ENCODE measurements at regions not wholly inside any gene's neighbourhood (a gene's known extent, or its start where the extent isn't known, plus 50 kb on each side); places are given as distances from the start of the nearest gene placed in this dataset.

DNA sequence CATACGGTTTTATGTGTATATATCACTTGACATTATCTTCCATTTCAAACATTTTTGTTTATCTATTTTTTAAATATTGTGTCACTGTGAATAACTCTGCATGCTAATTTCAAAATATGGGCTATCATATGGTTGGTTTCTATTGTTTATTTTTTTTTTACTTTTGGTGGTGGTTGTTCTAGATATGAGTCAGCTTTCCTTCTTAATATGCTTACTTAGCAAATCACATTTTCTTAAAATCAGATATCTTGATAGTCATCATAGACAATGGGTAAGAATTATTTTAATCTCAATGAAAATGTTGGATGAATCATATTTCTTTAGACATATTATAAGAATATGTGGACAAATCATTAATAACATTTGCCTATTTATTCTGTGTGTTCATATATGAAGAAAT, 881.5 kb downstream of the BRINP3 start:
- H3K27ac Mint-ChIP-seq = no peak overlapping the region
- Histone ChIP-seq H3K4me1 (ENCODE audit: insufficient read depth, low read length) (no peaks in the 10 kb centered on the region), H3K9me3 (ENCODE audit: control insufficient read depth in 1 of 2, insufficient read depth in 1 of 2, low read length in 2 of 2) (peaks cover 0 to 10% of the 10 kb centered on the region in 2 experiments), H3K27me3 (ENCODE audit: control insufficient read depth in 1 of 2, insufficient read depth in 2 of 2, low read length in 2 of 2) (no peaks in the 10 kb centered on the region), H3K4me3 (ENCODE audit: low read length) (no peak overlapping the region), H3K27ac (ENCODE audit: low read depth in 1 of 2, low read length in 2 of 2) (no peak overlapping the region), H3K36me3 (ENCODE audit: insufficient read depth, low read length) (no peaks in the 10 kb centered on the region)
- H3K9me3 Mint-ChIP-seq = peaks cover 2% of the 10 kb centered on the region
- ATAC-seq (ENCODE audit: poor library complexity) (no peak), DNase-seq (no peak)
- H3K4me1 Mint-ChIP-seq (ENCODE audit: low read depth) = no peaks in the 10 kb centered on the region
- ChIA-PET POLR2A (no interaction called here), CTCF (no interaction called here)
- H3K4me3 Mint-ChIP-seq = no peak overlapping the region
- H3K36me3 Mint-ChIP-seq (ENCODE audit: low read depth) = no peaks in the 10 kb centered on the region
- intact Hi-C loops (cut with DNase I, micrococcal nuclease) = no loop called here
- TF ChIP-seq, protein P1, sequence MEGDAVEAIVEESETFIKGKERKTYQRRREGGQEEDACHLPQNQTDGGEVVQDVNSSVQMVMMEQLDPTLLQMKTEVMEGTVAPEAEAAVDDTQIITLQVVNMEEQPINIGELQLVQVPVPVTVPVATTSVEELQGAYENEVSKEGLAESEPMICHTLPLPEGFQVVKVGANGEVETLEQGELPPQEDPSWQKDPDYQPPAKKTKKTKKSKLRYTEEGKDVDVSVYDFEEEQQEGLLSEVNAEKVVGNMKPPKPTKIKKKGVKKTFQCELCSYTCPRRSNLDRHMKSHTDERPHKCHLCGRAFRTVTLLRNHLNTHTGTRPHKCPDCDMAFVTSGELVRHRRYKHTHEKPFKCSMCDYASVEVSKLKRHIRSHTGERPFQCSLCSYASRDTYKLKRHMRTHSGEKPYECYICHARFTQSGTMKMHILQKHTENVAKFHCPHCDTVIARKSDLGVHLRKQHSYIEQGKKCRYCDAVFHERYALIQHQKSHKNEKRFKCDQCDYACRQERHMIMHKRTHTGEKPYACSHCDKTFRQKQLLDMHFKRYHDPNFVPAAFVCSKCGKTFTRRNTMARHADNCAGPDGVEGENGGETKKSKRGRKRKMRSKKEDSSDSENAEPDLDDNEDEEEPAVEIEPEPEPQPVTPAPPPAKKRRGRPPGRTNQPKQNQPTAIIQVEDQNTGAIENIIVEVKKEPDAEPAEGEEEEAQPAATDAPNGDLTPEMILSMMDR (IDR thresholded peaks at IDR 0.05) = no peak
- H3K27me3 Mint-ChIP-seq = no peaks in the 10 kb centered on the region

DNA sequence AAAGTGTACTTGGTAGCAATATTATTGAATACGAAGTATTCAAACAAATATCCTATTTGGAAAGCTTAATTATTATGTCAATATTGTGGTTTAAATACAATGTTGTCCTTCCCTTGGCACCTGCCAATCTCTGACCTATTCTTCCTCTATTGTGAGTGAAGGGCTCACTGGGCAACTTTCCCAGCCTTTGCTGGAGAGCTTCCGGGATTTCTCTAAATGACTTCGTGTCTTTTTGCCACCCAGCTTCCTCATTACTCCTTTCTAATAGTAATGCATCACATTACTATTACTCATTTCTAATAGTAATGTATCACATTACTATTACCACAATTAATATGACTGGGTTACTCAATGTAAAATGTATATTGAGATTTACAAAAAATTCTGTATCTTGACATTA, 880.6 kb downstream of the BRINP3 start:
- Histone ChIP-seq H3K27ac (ENCODE audit: low read depth in 1 of 2, low read length in 2 of 2) (no peak overlapping the region), H3K4me3 (ENCODE audit: low read length) (no peak overlapping the region), H3K27me3 (ENCODE audit: control insufficient read depth in 1 of 2, insufficient read depth in 2 of 2, low read length in 2 of 2) (no peaks in the 10 kb centered on the region), H3K4me1 (ENCODE audit: insufficient read depth, low read length) (no peaks in the 10 kb centered on the region), H3K9me3 (ENCODE audit: control insufficient read depth in 1 of 2, insufficient read depth in 1 of 2, low read length in 2 of 2) (peaks cover 0 to 11% of the 10 kb centered on the region in 2 experiments), H3K36me3 (ENCODE audit: insufficient read depth, low read length) (no peaks in the 10 kb centered on the region)
- intact Hi-C loops (cut with DNase I, micrococcal nuclease) = no loop called here
- Mint-ChIP-seq H3K27me3 (no peaks in the 10 kb centered on the region), H3K9me3 (peaks cover 2% of the 10 kb centered on the region), H3K4me1 (ENCODE audit: low read depth) (no peaks in the 10 kb centered on the region), H3K4me3 (no peak overlapping the region), H3K36me3 (ENCODE audit: low read depth) (no peaks in the 10 kb centered on the region), H3K27ac (no peak overlapping the region)
- ATAC-seq (ENCODE audit: poor library complexity) (no peak), DNase-seq (no peak)
- POLR2A ChIA-PET = no interaction called here
- TF ChIP-seq, protein P1 (IDR thresholded peaks at IDR 0.05) = no peak
- CTCF ChIA-PET = no interaction called here

DNA sequence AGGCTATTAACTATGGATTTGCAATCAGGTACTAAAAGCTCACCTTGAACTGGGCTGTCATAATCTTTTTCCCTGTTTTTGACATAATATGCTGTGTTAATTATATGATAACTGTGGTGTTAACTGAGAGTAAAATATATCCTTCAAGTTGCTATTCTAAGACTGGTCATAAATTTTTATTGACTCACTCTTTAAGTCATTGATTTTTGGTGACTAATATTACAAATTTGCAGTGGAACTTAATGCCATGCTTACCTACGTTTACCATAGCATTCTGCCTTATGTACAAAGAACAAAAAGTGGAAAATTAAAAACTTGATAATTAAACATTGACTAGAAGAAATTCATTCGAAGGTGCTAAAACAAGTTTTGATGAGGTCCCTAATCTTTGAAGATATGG, 872.4 kb downstream of the BRINP3 start:
- Histone ChIP-seq H3K27me3 (ENCODE audit: control insufficient read depth in 1 of 2, insufficient read depth in 2 of 2, low read length in 2 of 2) (no peaks in the 10 kb centered on the region), H3K36me3 (ENCODE audit: insufficient read depth, low read length) (no peaks in the 10 kb centered on the region), H3K9me3 (ENCODE audit: control insufficient read depth in 1 of 2, insufficient read depth in 1 of 2, low read length in 2 of 2) (peaks cover 0 to 6% of the 10 kb centered on the region in 2 experiments), H3K4me3 (ENCODE audit: low read length) (no peak overlapping the region), H3K4me1 (ENCODE audit: insufficient read depth, low read length) (no peaks in the 10 kb centered on the region), H3K27ac (ENCODE audit: low read depth in 1 of 2, low read length in 2 of 2) (no peak overlapping the region)
- ChIA-PET POLR2A (interaction anchor here (0.6 kb wide), 1 partner anchor 176 kb away, joined by 3 read pairs; no protein-coding TSS in a partner anchor), CTCF (no interaction called here)
- no peaks in the 10 kb centered on the region for H3K36me3 Mint-ChIP-seq (ENCODE audit: low read depth)
- H3K4me3 Mint-ChIP-seq = no peak overlapping the region
- peaks cover 3% of the 10 kb centered on the region for H3K9me3 Mint-ChIP-seq
- no peaks in the 10 kb centered on the region for H3K27me3 Mint-ChIP-seq
- DNase-seq (no peak), ATAC-seq (ENCODE audit: poor library complexity) (no peak)
- TF ChIP-seq, protein P1 (IDR thresholded peaks at IDR 0.05) = no peak
- H3K4me1 Mint-ChIP-seq (ENCODE audit: low read depth) = no peaks in the 10 kb centered on the region
- intact Hi-C loops (cut with DNase I, micrococcal nuclease) = no loop called here
- H3K27ac Mint-ChIP-seq = no peak overlapping the region
